CD4-positive, alpha-beta memory T cell (primary cell): ENCODE measurements at regions not wholly inside any gene's neighbourhood (a gene's known extent, or its start where the extent isn't known, plus 50 kb on each side); places are given as distances from the start of the nearest gene placed in this dataset.

Experiments
- CTCF ChIA-PET: fragments of 350-600 bp; sonication (Branson Sonifier 250); formaldehyde crosslinking; loops from one replicate; lab custom pipeline; 2021; ENCODE audit warnings: inconsistent platforms; ENCODE audit not compliant: partially characterized antibody; lab: Charles Lee
- POLR2A ChIA-PET: fragments of 350-600 bp; sonication (Branson Sonifier 250); formaldehyde crosslinking; loops from one replicate; lab custom pipeline; 2021; ENCODE audit not compliant: partially characterized antibody; lab: Charles Lee
- DNase-seq, 5 donors: peaks; one replicate each; pipeline versions ENCODE4 v3.0.0 to v3.0.0-alpha.2; 2020 to 2022; ENCODE audit warnings: mixed read lengths in 1 of 5
- H3K27ac ChIP-seq: one replicate; pipeline ENCODE4 v1.7.0; 2013; ENCODE audit warnings: low read depth, low read length
- H3K27me3 ChIP-seq: 2 replicates; pipeline ENCODE4 v1.7.0; 2013; ENCODE audit warnings: mild to moderate bottlenecking, low read length, moderate library complexity; ENCODE audit not compliant: insufficient read depth
- H3K36me3 ChIP-seq: 2 replicates; pipeline ENCODE4 v1.7.0; 2013; ENCODE audit warnings: mild to moderate bottlenecking, low read length, moderate library complexity; ENCODE audit not compliant: insufficient read depth
- H3K4me1 ChIP-seq: 2 replicates; pipeline ENCODE4 v1.7.0; 2013; ENCODE audit warnings: mild to moderate bottlenecking, low read length, moderate library complexity; ENCODE audit not compliant: insufficient read depth
- H3K4me3 ChIP-seq, 2 donors: one replicate each; pipeline ENCODE4 v1.7.0; 2013; ENCODE audit warnings: low read length in 2 of 2, mild to moderate bottlenecking in 1 of 2
- H3K9me3 ChIP-seq, 2 donors: one replicate each; pipeline ENCODE4 v1.7.0; 2013; ENCODE audit warnings: low read length in 2 of 2, control low read depth in 1 of 2; ENCODE audit not compliant: control insufficient read depth in 1 of 2
- H3K27ac Mint-ChIP-seq, 7 donors: one replicate each; pipeline ENCODE4 v1.8.0; 2020 to 2021; ENCODE audit warnings: mixed read lengths in 7 of 7, mild to moderate bottlenecking in 6 of 7, inconsistent platforms in 3 of 7, moderate library complexity in 3 of 7
- H3K27me3 Mint-ChIP-seq, 2 donors: one replicate each; pipeline ENCODE4 v1.8.0; 2020 to 2021; ENCODE audit warnings: mixed read lengths in 2 of 2
- H3K36me3 Mint-ChIP-seq, 2 donors: one replicate each; pipeline ENCODE4 v1.8.0; 2020 to 2021; ENCODE audit warnings: mixed read lengths in 2 of 2, inconsistent platforms in 1 of 2, mild to moderate bottlenecking in 1 of 2
- H3K4me1 Mint-ChIP-seq, 4 donors: one replicate each; pipeline ENCODE4 v1.8.0; 2020 to 2021; ENCODE audit warnings: mixed read lengths in 4 of 4, mild to moderate bottlenecking in 1 of 4
- H3K4me3 Mint-ChIP-seq, 8 donors: one replicate each; pipeline ENCODE4 v1.8.0; 2020 to 2021; ENCODE audit warnings: mixed read lengths in 8 of 8, mild to moderate bottlenecking in 7 of 8, moderate library complexity in 6 of 8, inconsistent platforms in 3 of 8
- H3K9me3 Mint-ChIP-seq, 8 donors: one replicate each; pipeline ENCODE4 v1.8.0; 2020 to 2021; ENCODE audit warnings: mixed read lengths in 8 of 8, mild to moderate bottlenecking in 5 of 8, inconsistent platforms in 3 of 8, moderate library complexity in 1 of 8
- intact Hi-C: fragments of 100-400 bp; cut with micrococcal nuclease; formaldehyde crosslinking; loops from one replicate; pipeline ENCODE4 v1.15.1; 2023

GRCh38 chr6:47974106-47974505, 136.9 kb downstream of the PTCHD4 start:
- DNase-seq, result no peak
- intact Hi-C loops, result no loop called here
- no peaks in the 10 kb centered on the region for H3K4me1 ChIP-seq
- no peak overlapping the region for H3K4me3 Mint-ChIP-seq
- no peaks in the 10 kb centered on the region for H3K9me3 ChIP-seq
- H3K9me3 Mint-ChIP-seq, result peaks cover 0 to 5% (median 0%) of the 10 kb centered on the region in 8 donors
- no peaks in the 10 kb centered on the region for H3K27me3 ChIP-seq
- H3K27ac ChIP-seq, result no peak overlapping the region
- no peaks in the 10 kb centered on the region for H3K36me3 ChIP-seq
- H3K4me3 ChIP-seq, result no peak overlapping the region
- no peaks in the 10 kb centered on the region for H3K27me3 Mint-ChIP-seq
- CTCF ChIA-PET, result no interaction called here
- H3K27ac Mint-ChIP-seq, result no peak overlapping the region
- no peaks in the 10 kb centered on the region for H3K4me1 Mint-ChIP-seq
- no peaks in the 10 kb centered on the region for H3K36me3 Mint-ChIP-seq
- POLR2A ChIA-PET, result no interaction called here

DNA sequence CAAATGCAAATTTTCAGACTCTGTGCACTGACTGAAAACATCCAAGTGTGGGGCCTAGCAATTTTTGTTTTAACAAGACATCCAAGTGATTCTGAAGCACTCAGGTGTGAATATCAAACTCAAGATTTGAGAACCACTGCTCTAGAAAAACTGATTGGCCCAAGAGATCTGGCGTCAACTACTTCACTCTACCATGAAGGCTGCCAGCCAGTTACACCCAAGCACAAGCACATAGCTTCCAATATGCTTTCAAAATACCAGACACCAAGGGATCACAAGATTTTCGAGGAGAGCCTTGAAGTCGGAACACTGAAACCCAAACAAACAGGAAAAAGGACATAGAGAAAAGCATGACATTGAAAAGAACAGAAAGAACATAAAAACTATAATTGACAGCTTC, 140.2 kb downstream of the PTCHD4 start:
- no peaks in the 10 kb centered on the region for H3K27me3 ChIP-seq
- H3K27ac ChIP-seq, result no peak overlapping the region
- POLR2A ChIA-PET, result no interaction called here
- no peaks in the 10 kb centered on the region for H3K4me1 Mint-ChIP-seq
- no peaks in the 10 kb centered on the region for H3K36me3 Mint-ChIP-seq
- no peaks in the 10 kb centered on the region for H3K27me3 Mint-ChIP-seq
- H3K4me3 ChIP-seq, result no peak overlapping the region
- H3K4me1 ChIP-seq, result no peaks in the 10 kb centered on the region
- DNase-seq, result no peak
- H3K4me3 Mint-ChIP-seq, result no peak overlapping the region
- CTCF ChIA-PET, result no interaction called here
- no peak overlapping the region for H3K27ac Mint-ChIP-seq
- no peaks in the 10 kb centered on the region for H3K9me3 ChIP-seq
- H3K9me3 Mint-ChIP-seq, result peaks cover 0 to 1% (median 0%) of the 10 kb centered on the region in 8 donors
- intact Hi-C loops, result no loop called here
- H3K36me3 ChIP-seq, result no peaks in the 10 kb centered on the region

DNA sequence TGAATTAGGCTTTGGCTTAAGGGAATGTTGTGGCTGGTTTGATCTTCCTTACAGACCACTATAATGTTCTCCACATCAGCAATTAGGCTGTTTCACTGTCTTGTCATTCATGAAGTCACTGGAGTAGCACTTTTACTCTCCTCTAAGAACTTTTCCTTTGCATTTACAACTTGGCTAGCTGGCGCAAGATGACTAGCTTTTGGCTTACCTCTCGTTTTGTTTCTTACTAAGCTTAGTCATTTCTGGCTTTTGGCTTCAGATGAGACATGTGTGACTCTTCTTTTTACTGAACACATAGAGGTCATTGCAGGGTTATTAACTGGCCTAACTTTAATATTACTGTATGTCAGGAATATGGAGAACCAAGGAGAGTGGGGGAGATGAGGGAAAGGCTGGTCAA, 143.2 kb downstream of the PTCHD4 start:
- Mint-ChIP-seq H3K27me3 (no peaks in the 10 kb centered on the region), H3K4me3 (no peak overlapping the region), H3K4me1 (no peaks in the 10 kb centered on the region), H3K27ac (no peak overlapping the region), H3K36me3 (no peaks in the 10 kb centered on the region), H3K9me3 (no peaks in the 10 kb centered on the region)
- Histone ChIP-seq H3K9me3 (no peaks in the 10 kb centered on the region), H3K27ac (no peak overlapping the region), H3K36me3 (no peaks in the 10 kb centered on the region), H3K4me3 (no peak overlapping the region), H3K27me3 (no peaks in the 10 kb centered on the region), H3K4me1 (no peaks in the 10 kb centered on the region)
- DNase-seq, result no peak
- intact Hi-C loops, result no loop called here
- ChIA-PET CTCF (no interaction called here), POLR2A (no interaction called here)

DNA sequence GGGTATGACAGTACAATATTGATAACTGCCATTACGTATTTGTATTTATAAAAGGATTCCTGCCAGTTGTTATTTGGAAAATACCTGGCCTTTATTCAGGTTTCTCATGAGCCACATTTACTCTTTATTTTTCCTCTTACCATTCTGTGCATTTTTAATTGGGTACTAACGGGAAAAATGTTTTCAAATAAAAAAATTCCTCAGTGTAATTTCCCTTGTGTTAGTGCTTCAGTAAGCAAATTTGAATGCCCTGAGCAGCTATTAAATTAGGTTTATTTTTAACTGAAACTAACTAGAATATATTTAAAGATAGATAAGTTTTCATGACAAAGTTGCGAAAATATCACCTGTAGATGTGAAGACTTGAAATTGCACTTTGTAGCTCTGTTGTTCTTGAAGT, 146.0 kb downstream of the PTCHD4 start:
- Mint-ChIP-seq H3K27ac (no peak overlapping the region), H3K4me1 (no peaks in the 10 kb centered on the region)

GRCh38 chr6:47952640-47953039, 158.4 kb downstream of the PTCHD4 start:
- H3K4me3 Mint-ChIP-seq, result no peak overlapping the region
- intact Hi-C loops, result no loop called here
- H3K4me3 ChIP-seq, result no peak overlapping the region
- H3K27ac Mint-ChIP-seq, result no peak overlapping the region
- H3K27me3 ChIP-seq, result no peaks in the 10 kb centered on the region
- ChIA-PET POLR2A (no interaction called here), CTCF (no interaction called here)
- H3K4me1 ChIP-seq, result no peaks in the 10 kb centered on the region
- no peaks in the 10 kb centered on the region for H3K36me3 ChIP-seq
- no peaks in the 10 kb centered on the region for H3K4me1 Mint-ChIP-seq
- H3K36me3 Mint-ChIP-seq, result no peaks in the 10 kb centered on the region
- peaks cover 0 to 1% of the 10 kb centered on the region in 2 donors for H3K27me3 Mint-ChIP-seq
- no peak overlapping the region for H3K27ac ChIP-seq
- DNase-seq, result no peak
- H3K9me3 ChIP-seq, result no peaks in the 10 kb centered on the region
- H3K9me3 Mint-ChIP-seq, result peaks cover 0 to 3% (median 0%) of the 10 kb centered on the region in 8 donors

More for the DNA sequence above, 146.0 kb downstream of the PTCHD4 start:
- POLR2A ChIA-PET, result no interaction called here
- no peaks in the 10 kb centered on the region for H3K9me3 ChIP-seq
- H3K4me3 Mint-ChIP-seq, result no peak overlapping the region
- H3K27me3 Mint-ChIP-seq, result peaks cover 0 to 1% of the 10 kb centered on the region in 2 donors
- no peaks in the 10 kb centered on the region for H3K4me1 ChIP-seq
- peaks cover 0 to 2% (median 0%) of the 10 kb centered on the region in 8 donors for H3K9me3 Mint-ChIP-seq
- DNase-seq, result no peak
- no peaks in the 10 kb centered on the region for H3K27me3 ChIP-seq
- H3K27ac ChIP-seq, result no peak overlapping the region
- CTCF ChIA-PET, result no interaction called here
- no peaks in the 10 kb centered on the region for H3K36me3 ChIP-seq
- H3K4me3 ChIP-seq, result no peak overlapping the region
- no peaks in the 10 kb centered on the region for H3K36me3 Mint-ChIP-seq
- intact Hi-C loops, result no loop called here

GRCh38 chr6:47944846-47945245, 163.0 kb downstream of the OPN5 start:
- peaks cover 0 to 1% of the 10 kb centered on the region in 2 donors for H3K27me3 Mint-ChIP-seq
- CTCF ChIA-PET, result no interaction called here

GRCh38 chr6:47938405-47938804, 156.6 kb downstream of the OPN5 start:
- H3K27me3 Mint-ChIP-seq, result no peaks in the 10 kb centered on the region
- no peak overlapping the region for H3K4me3 ChIP-seq
- H3K36me3 ChIP-seq, result no peaks in the 10 kb centered on the region
- H3K27ac Mint-ChIP-seq, result no peak overlapping the region
- H3K27ac ChIP-seq, result no peak overlapping the region
- no peak for DNase-seq
- no peaks in the 10 kb centered on the region for H3K27me3 ChIP-seq
- H3K4me1 ChIP-seq, result no peaks in the 10 kb centered on the region
- ChIA-PET POLR2A (no interaction called here), CTCF (no interaction called here)
- H3K9me3 Mint-ChIP-seq, result peaks cover 0 to 11% (median under 1%) of the 10 kb centered on the region in 8 donors
- H3K4me3 Mint-ChIP-seq, result no peak overlapping the region
- H3K36me3 Mint-ChIP-seq, result no peaks in the 10 kb centered on the region
- intact Hi-C loops, result no loop called here
- no peaks in the 10 kb centered on the region for H3K4me1 Mint-ChIP-seq
- no peaks in the 10 kb centered on the region for H3K9me3 ChIP-seq

More at GRCh38 chr6:47944846-47945245, 163.0 kb downstream of the OPN5 start:
- Mint-ChIP-seq H3K36me3 (no peaks in the 10 kb centered on the region), H3K9me3 (peaks cover 0 to 3% (median 0%) of the 10 kb centered on the region in 8 donors), H3K4me1 (no peaks in the 10 kb centered on the region), H3K27ac (no peak overlapping the region), H3K4me3 (no peak overlapping the region)
- H3K9me3 ChIP-seq, result no peaks in the 10 kb centered on the region
- no peaks in the 10 kb centered on the region for H3K36me3 ChIP-seq
- intact Hi-C loops, result no loop called here
- H3K4me3 ChIP-seq, result no peak overlapping the region
- H3K4me1 ChIP-seq, result no peaks in the 10 kb centered on the region
- POLR2A ChIA-PET, result no interaction called here
- H3K27me3 ChIP-seq, result no peaks in the 10 kb centered on the region
- H3K27ac ChIP-seq, result no peak overlapping the region
- DNase-seq, result no peak

DNA sequence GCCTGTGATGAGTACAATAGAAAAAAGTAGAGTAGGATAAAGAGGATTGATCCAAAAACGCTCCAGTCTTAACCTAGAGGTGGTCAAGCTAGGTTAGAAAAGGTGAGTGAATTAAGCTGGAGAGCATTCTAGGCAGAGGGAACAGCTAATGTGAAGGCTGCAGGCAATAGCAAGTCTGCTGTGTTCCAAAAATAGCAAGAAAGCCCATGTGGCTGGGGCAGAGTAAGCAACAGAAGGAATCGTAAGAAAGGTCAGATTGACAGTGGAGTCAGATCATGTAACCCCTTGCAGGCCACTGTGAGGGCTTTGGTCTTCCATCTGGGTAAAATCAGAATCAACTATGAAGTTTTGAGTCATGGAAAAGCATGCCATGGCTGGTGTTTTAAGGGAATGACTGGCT, 155.0 kb downstream of the OPN5 start:
- CTCF ChIA-PET, result no interaction called here
- no peak overlapping the region for H3K4me3 ChIP-seq
- no peak overlapping the region for H3K4me3 Mint-ChIP-seq
- peaks cover 0 to 11% (median under 1%) of the 10 kb centered on the region in 8 donors for H3K9me3 Mint-ChIP-seq
- H3K36me3 Mint-ChIP-seq, result no peaks in the 10 kb centered on the region
- no peaks in the 10 kb centered on the region for H3K27me3 ChIP-seq
- DNase-seq, result no peak
- H3K4me1 Mint-ChIP-seq, result no peaks in the 10 kb centered on the region
- no peak overlapping the region for H3K27ac ChIP-seq
- no peaks in the 10 kb centered on the region for H3K9me3 ChIP-seq
- H3K36me3 ChIP-seq, result no peaks in the 10 kb centered on the region
- POLR2A ChIA-PET, result no interaction called here
- no peaks in the 10 kb centered on the region for H3K4me1 ChIP-seq
- H3K27ac Mint-ChIP-seq, result no peak overlapping the region
- intact Hi-C loops, result no loop called here
- no peaks in the 10 kb centered on the region for H3K27me3 Mint-ChIP-seq
